GM18519 (cell line): ENCODE measurements at regions not wholly inside any gene's neighbourhood (a gene's known extent, or its start where the extent isn't known, plus 50 kb on each side); places are given as distances from the start of the nearest gene placed in this dataset.

ENCODE experiments used
- ATAC-seq: cut with Tn5 transposase; IDR thresholded peaks from one replicate; pipeline ENCODE4 v1.9.1; 2021; ENCODE audit warnings: mild to moderate bottlenecking, moderate library complexity; ENCODE audit not compliant: unreplicated experiment, low FRiP score

DNA sequence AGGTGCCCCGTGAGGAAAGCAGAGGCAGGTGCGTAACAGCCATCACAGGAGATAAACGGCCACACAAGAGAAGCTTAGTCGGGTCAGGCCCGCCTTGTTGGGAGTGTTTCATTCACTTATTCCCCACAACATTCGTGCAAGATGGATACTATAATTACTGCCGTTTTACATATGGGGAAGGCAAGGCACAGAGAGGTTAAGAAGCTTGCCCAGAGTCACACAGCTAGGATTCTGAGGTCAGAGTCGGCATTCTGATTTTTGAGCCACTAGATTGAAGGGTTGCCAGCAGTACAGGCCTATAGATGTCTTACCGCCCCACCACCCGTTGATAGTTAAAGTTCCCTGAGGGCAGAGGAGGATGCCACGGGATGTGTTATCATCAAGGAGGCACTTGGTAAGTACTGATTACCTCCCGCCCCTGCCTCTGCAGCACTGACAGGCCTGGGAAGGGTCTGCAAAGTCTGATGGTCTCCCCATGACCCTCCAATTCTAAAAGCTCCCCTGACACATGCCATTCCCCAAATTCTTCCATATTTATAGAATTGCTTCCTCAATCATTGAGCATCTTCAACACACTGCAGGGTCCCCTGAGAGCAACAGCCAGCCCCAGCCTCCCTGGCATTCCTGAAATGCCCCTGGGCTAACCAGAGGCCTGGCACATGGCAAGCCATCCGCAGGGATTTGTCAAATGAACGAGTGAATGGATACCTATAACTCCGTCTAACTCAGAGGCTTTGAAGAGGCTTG is 74.7 kb upstream of the CLDN14 start:
- ATAC-seq, result no peak

GRCh38 chr21:36555199-36555800 is 75.4 kb upstream of the CLDN14 start:
- no peak for ATAC-seq

DNA sequence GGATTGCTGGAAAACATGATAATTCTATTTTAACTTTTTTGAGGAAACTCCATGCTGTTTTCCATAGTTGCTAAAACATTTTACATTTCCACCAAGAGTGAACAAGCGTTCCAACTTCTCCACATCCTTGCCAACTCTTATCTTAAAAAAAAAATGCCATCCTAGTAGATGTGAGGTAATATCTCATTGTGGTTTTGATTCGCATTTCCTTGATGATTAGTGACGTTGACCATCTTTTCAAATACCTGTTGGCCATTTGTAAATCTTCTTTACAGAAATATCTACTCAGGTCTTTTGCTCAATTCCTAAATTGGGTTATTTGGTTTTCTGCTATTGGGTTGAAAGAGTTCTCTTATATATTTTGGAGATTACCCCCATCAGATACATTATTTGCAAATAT is 77.4 kb upstream of the CLDN14 start:
- no peak for ATAC-seq

DNA sequence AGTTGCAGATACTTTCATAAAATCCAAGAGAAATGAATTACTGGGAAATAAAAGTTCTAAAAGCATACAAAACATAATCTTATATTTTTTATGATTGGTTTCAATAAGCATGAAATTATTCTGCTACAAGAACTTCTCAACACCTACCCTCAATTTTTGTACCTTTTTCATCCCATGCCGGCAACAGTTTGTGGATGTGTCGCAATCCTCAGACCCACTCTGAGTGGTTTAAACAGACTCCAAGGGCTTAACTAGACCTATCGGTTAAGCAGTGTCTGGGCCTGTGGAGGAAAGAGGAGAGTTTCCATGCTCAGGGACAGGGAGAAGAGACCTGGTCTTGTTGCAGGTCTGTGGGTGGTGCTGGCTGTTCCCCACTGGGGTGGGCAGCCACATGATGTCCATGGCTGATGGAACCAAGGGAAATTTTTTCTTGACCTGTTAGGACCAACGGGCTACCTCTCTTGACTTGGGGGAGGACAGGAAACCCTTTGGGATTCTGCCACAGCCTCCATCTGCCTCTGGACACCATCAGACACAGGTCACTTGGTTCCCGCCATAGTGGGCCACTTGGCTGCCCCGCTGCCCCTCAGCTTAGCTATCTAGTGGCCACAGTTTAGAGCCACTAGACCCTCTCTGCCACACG is 81.1 kb upstream of the CLDN14 start:
- no peak for ATAC-seq

DNA sequence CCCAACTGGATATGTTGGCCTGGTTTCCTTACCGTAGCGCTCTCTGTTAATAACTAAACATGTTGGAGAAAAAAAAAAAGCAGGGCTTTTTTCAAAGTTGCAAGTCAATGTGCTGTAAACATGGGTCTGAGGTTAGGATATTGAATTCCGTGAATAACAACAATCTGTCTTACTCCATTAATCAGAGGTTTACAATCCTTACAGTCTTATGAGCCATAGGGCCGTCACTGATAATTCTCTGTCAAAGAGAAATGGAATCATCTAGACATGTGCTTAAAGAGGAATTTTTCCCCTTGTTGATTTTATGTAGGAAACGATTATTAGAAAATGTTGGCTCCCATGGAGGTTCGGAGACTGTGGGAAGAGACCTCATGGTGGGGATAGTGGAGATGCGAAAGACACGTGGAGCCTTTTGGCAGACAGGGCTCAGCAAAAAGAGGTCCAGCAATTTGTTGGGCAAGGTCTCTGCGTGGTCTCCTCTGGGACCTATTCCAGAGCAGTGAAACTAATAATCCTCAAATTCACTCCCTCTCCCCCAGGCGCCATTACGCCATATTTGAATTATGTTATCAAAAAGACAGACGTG is 83.5 kb upstream of the CLDN14 start:
- ATAC-seq, result no peak

- ATAC-seq, result no peak
Measured at GRCh38 chr21:36564647-36565046, 84.7 kb upstream of the CLDN14 start.

- no peak for ATAC-seq
Measured at GRCh38 chr21:36565540-36565939, 85.6 kb upstream of the CLDN14 start.

GRCh38 chr21:36566644-36567043 is 86.7 kb upstream of the CLDN14 start:
- no peak for ATAC-seq

- no peak for ATAC-seq
Measured at GRCh38 chr21:36567216-36567885, 87.4 kb upstream of the CLDN14 start.

DNA sequence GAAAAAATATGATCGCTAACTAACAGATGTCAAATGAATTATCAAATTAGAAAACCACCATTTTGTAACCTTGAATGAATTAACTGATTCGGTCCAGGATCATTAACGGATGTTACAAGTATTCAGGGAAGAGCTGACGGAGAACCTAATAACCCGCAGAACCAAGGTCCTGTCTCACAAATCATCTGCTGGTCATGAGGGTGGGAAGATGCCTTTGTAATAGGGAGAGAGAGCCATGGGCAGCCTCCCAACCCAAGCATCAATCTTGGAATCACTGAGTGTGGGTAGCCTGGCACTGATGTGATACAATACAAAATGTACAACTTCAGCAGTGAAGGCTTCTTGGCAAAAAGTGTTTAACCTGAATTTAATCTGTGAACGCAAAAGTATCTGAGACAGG is 89.6 kb upstream of the CLDN14 start:
- no peak for ATAC-seq

GRCh38 chr21:36571556-36571955 is 91.6 kb upstream of the CLDN14 start:
- ATAC-seq, result no peak

- ATAC-seq, result no peak
Measured at GRCh38 chr21:36572039-36572438, 92.1 kb upstream of the CLDN14 start.

- no peak for ATAC-seq
Measured at GRCh38 chr21:36575306-36575705, 95.4 kb upstream of the CLDN14 start.

- ATAC-seq, result no peak
Measured at GRCh38 chr21:36576441-36576840, 96.5 kb upstream of the CLDN14 start.

DNA sequence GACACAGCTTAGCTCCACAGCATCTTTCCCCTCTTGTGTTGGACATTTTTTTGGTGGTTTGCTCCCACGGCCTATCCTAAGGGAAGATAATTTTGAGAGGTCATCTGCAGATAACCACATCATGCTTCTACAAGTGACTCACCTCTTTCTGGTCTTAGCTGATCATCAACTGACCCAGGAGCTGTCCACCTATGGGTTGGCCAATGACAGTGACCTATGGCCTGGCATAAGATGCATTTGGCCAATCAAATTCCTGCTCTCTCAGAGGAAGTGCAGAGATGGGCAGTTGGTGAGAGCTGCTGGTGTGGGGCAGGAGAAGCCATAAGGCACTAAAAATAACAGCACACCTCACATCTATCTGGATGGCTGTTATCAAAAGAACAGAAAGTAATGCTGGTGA is 100.0 kb upstream of the CLDN14 start:
- ATAC-seq, result no peak

- ATAC-seq, result no peak
Measured at GRCh38 chr21:36582271-36582670, 102.3 kb upstream of the CLDN14 start.

DNA sequence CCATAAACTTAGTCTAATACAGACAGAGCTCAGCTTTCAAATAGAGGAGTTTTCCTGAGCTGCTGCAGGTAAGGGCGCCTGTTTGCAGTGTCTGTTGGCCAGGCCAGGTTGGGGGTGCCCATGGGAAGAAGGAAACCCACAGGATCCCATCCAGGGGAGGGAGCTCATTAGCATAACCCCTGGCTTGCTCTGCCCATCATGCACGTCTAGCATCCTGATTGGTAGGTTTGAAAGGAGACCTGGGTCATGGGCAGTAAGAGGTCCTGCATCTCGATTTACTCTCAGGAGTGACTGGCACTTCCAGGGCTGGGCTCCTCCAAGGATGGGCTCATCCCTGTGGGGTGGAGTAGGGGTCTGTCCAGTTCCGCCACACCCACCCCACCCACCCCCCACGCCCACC is 103.7 kb upstream of the CLDN14 start:
- ATAC-seq, result no peak

GRCh38 chr21:36584980-36585940 is 105.3 kb upstream of the CLDN14 start:
- ATAC-seq, result no peak

DNA sequence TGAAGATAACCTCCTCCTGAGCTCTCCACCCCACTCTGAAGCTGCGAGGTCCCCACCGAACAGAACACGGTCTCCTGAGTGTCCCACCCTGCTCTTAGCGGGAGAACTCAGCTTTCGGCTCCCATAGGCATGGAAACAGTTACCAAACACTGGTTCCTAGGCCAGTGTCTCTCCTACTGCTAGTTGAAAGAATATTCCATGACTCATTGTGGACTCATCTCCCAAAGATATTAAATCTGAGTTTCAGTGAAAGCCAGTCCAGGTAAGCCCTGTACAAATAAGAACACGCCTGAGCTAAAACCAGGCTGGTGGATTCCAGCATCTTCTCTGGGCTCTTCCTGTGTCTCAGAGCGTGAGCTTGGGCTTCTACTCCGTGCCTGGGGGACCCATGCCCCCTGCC is 107.5 kb upstream of the CLDN14 start:
- ATAC-seq, result no peak
